HepG2 (cell line): ENCODE measurements at regions not wholly inside any gene's neighbourhood (a gene's known extent, or its start where the extent isn't known, plus 50 kb on each side); places are given as distances from the start of the nearest gene placed in this dataset.

Source experiments
- HBP1 ChIP-seq: IDR thresholded peaks from 2 replicates; pipeline ENCODE4 v1.6.1; 2016; ENCODE audit warnings: low read depth, control low read depth
- HNRNPUL1 ChIP-seq: fragments of 200-400 bp; formaldehyde crosslinking; IDR thresholded peaks from 2 replicates; pipeline ENCODE4 v1.6.1; 2017; ENCODE audit warnings: low read depth, mild to moderate bottlenecking, low read length, moderate library complexity
- PPARG ChIP-seq: conservative IDR thresholded peaks from 2 replicates; pipeline ENCODE4 v1.6.1; 2016; ENCODE audit warnings: missing biosample characterization, missing genetic modification reagents
- SAP130 ChIP-seq: IDR thresholded peaks from 2 replicates; pipeline ENCODE4 v1.6.1; 2016; ENCODE audit warnings: low read depth
- STAT6 ChIP-seq: sonication (generic); formaldehyde crosslinking; IDR thresholded peaks from 2 replicates; pipeline ENCODE4 v1.4.0; 2020; ENCODE audit warnings: missing genetic modification reagents, mild to moderate bottlenecking, borderline replicate concordance
- ZBTB40 ChIP-seq, 2 experiments: fragments of 450-650 bp in 1 of 2; sonication (generic) in 1 of 2; formaldehyde crosslinking in 1 of 2; IDR thresholded peaks; 2 replicates each; pipeline versions ENCODE4 v1.6.1 to v1.8.0; 2016 to 2022; ENCODE audit warnings: antibody characterized with exemption in 1 of 2, mild to moderate bottlenecking in 1 of 2, missing genetic modification reagents in 1 of 2
- ZNF160 ChIP-seq: sonication (generic); formaldehyde crosslinking; IDR thresholded peaks from 2 replicates; pipeline ENCODE4 v1.8.0; 2022; ENCODE audit warnings: mild to moderate bottlenecking, inconsistent platforms, missing genetic modification reagents
- ZNF501 ChIP-seq: sonication (generic); formaldehyde crosslinking; IDR thresholded peaks from 2 replicates; pipeline ENCODE4 v1.5.1; 2020; ENCODE audit warnings: mild to moderate bottlenecking, moderate library complexity, missing genetic modification reagents

- TF ChIP-seq STAT6, result no peak
- no peak for TF ChIP-seq ZNF501 (CRISPR knock-in tag)
- no peak for TF ChIP-seq ZBTB40 (IDR thresholded peaks at IDR 0.05)
- TF ChIP-seq ZBTB40 (CRISPR knock-in tag; IDR thresholded peaks at IDR 0.05), result no peak
- TF ChIP-seq PPARG (CRISPR knock-in tag), result no peak
- TF ChIP-seq HBP1 (CRISPR knock-in tag), result no peak
- no peak for TF ChIP-seq SAP130
- TF ChIP-seq HNRNPUL1, result no peak
- no peak for TF ChIP-seq ZNF160 (CRISPR knock-in tag)
These were observed 57.2 kb upstream of the ALDH3B2 start (continued) for GRCh38 chr11:67731583-67731982.
